NB4 (cell line): ENCODE measurements at regions not wholly inside any gene's neighbourhood (a gene's known extent, or its start where the extent isn't known, plus 50 kb on each side); places are given as distances from the start of the nearest gene placed in this dataset.

Experiments used
- DNase-seq: peaks from one replicate; pipeline ENCODE4 v3.0.0; 2010; ENCODE audit warnings: low read depth
- H3K4me3 ChIP-seq: one replicate; pipeline ENCODE4 v1.5.1; 2011; ENCODE audit warnings: mild to moderate bottlenecking, low read depth, low read length, moderate library complexity
- MYC ChIP-seq: IDR thresholded peaks from 2 replicates; pipeline ENCODE4 v1.6.1; 2011; ENCODE audit warnings: low read depth, low read length
- POLR2A ChIP-seq: IDR thresholded peaks from 2 replicates; pipeline ENCODE4 v1.6.1; 2011; ENCODE audit warnings: mild to moderate bottlenecking; ENCODE audit not compliant: insufficient read length; ENCODE audit errors: extremely low read depth
- TF ChIP-seq, protein P1 (sequence below): IDR thresholded peaks from one replicate; pipeline ENCODE4 v1.5.1; 2012; ENCODE audit warnings: low read depth, low read length
- TF ChIP-seq, protein P2 (sequence below): IDR thresholded peaks from 2 replicates; pipeline ENCODE4 v1.6.1; 2011; ENCODE audit warnings: low read depth, low read length

DNA sequence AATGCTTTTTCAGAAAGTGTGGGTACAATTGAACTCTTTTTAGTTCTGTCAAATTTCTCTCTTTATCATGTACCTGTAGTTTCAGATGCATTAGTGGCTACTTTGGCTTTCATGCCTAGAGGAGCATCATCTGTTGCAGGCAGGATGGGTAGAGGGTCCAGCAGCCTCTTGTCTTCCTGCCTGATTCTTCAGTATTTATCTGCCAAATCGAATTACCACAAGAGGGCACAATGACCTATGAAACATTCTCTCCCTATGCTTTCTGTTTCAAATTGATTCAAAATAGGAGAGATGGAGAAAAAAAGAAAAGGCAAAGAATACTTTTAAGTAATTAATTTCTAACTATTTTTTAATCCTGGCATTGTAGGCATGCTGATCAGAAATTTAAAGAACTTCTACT is 477.2 kb downstream of the TRIB2 start:
- TF ChIP-seq MYC (no peak), POLR2A (no peak)
- TF ChIP-seq, protein P1, sequence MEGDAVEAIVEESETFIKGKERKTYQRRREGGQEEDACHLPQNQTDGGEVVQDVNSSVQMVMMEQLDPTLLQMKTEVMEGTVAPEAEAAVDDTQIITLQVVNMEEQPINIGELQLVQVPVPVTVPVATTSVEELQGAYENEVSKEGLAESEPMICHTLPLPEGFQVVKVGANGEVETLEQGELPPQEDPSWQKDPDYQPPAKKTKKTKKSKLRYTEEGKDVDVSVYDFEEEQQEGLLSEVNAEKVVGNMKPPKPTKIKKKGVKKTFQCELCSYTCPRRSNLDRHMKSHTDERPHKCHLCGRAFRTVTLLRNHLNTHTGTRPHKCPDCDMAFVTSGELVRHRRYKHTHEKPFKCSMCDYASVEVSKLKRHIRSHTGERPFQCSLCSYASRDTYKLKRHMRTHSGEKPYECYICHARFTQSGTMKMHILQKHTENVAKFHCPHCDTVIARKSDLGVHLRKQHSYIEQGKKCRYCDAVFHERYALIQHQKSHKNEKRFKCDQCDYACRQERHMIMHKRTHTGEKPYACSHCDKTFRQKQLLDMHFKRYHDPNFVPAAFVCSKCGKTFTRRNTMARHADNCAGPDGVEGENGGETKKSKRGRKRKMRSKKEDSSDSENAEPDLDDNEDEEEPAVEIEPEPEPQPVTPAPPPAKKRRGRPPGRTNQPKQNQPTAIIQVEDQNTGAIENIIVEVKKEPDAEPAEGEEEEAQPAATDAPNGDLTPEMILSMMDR: peak; percentile 33
- H3K4me3 ChIP-seq: no peak overlapping the region
- peak; percentile 49 for DNase-seq

DNA sequence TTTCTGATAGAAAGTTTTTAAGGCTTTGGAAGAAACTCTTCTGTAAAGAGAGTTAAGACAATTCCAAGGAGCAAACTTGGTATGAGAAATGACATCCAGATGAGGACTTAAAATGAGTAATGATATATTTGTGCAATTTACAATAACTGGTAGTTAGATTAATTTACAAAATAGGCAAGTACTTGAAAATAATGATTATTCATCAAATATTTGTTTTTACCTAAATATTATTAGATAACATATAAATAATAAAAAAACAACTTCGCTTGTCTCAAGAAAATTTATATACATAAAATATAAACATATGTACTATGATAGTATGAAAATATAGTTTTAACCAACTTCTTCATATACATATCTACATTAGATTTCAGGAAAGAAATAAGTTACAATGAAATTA is 478.5 kb downstream of the TRIB2 start:
- no peak overlapping the region for H3K4me3 ChIP-seq
- TF ChIP-seq MYC (no peak), POLR2A (no peak)
- TF ChIP-seq, protein P1: no peak
- TF ChIP-seq, protein P2, sequence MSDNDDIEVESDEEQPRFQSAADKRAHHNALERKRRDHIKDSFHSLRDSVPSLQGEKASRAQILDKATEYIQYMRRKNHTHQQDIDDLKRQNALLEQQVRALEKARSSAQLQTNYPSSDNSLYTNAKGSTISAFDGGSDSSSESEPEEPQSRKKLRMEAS: no peak
- DNase-seq: no peak

DNA sequence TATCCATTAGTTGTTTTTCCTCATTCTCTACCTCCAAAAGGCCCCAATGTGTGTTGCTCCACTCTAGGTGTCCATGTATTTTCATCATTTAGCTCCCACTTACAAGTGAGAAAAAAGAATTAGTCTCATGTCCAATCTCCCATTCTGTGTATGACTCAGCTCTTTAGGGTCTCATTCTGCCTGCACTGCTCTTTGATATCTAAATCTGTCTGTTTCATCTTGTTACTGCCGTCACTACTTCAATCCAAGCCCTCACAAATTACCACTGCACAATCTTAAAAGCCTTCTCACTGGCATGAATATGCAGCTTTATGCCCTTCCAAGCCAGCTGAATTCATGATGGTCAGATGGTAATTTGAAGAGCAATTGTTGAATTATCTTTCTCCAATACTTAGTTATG is 480.5 kb downstream of the TRIB2 start:
- H3K4me3 ChIP-seq: no peak overlapping the region
- DNase-seq: no peak
- TF ChIP-seq POLR2A: no peak
- no peak for TF ChIP-seq MYC
- TF ChIP-seq, protein P2: no peak
- TF ChIP-seq, protein P1: no peak

DNA sequence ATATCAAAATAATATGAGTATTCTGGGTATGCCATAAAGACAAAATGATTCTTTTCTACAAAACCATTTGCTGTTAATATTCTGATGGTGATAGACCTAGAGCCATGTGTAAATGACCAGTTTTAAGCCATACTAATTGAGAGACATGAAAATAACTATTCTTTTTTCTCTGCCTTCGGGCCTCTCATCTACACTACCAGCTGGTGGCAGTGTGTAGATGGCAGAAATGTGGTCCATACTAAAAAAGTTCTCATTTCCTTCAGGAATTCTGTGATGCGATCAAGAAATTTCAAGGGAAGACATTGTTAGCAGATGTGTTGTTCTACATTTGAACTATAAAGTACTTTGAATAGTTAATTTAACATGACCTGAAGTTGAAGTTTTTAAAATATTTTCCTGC is 485.2 kb downstream of the TRIB2 start:
- no peak overlapping the region for H3K4me3 ChIP-seq
- DNase-seq: no peak
- no peak for TF ChIP-seq POLR2A
- TF ChIP-seq, protein P2: no peak
- TF ChIP-seq, protein P1: no peak
- no peak for TF ChIP-seq MYC

DNA sequence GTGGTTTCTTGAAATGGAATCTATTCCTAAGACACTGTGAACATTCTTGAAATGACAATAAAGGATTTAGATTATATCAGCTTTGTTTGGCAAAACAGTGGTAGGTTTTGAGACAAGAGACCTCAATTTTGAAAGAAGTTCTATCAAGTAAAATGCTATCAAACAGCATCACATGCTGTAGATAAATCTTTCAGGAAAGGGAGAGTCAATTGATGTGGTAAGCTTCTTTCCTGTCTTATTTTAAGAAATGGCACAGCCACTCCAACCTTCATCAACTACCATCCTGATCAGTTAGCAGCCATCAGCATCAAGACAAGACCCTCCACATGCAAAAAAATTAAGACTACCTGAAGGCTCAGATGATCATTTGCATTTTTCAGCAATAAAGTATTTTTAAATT is 495.4 kb downstream of the TRIB2 start:
- H3K4me3 ChIP-seq: no peak overlapping the region
- TF ChIP-seq, protein P1: no peak
- TF ChIP-seq, protein P2: no peak
- no peak for TF ChIP-seq MYC
- no peak for TF ChIP-seq POLR2A
- DNase-seq: no peak

DNA sequence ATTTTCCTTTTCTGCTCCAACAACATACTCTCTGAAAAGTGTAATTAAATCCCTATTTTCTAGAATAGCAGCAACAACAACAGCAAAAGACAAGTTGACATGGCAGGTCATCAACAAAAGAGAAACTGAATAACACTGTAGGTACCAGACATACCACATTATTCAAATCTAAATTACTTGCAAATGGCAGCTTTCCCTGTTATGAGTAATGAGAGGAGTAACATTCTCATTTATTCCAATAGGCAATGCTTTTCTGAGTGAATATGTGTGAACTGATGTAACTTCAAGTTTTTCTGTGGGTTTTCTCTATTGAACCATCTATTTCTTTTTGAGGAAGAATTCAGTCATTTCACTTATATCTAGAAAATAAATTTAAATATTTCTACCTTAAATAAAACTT is 501.5 kb downstream of the TRIB2 start:
- TF ChIP-seq, protein P1: no peak
- TF ChIP-seq, protein P2: no peak
- TF ChIP-seq MYC (no peak), POLR2A (no peak)
- no peak for DNase-seq
- H3K4me3 ChIP-seq: no peak overlapping the region
